BLaER1 (cell line): ENCODE measurements at regions not wholly inside any gene's neighbourhood (a gene's known extent, or its start where the extent isn't known, plus 50 kb on each side); places are given as distances from the start of the nearest gene placed in this dataset.
"Not testable (repeated sequence)": the region's sequence is repeated elsewhere in the genome, so short reads cannot be mapped to it uniquely, and the experiment has no call there.

Experiments
- H3K27ac ChIP-seq: shearing (Covaris generic); formaldehyde crosslinking; 2 replicates; pipeline ENCODE4 v1.8.1; 2022
- H3K27me3 ChIP-seq: shearing (Covaris generic); formaldehyde crosslinking; 2 replicates; pipeline ENCODE4 v1.8.1; 2022
- H3K36me3 ChIP-seq: shearing (Covaris generic); formaldehyde crosslinking; 2 replicates; pipeline ENCODE4 v1.8.1; 2022
- H3K4me1 ChIP-seq: shearing (Covaris generic); formaldehyde crosslinking; 2 replicates; pipeline ENCODE4 v1.8.1; 2022
- H3K4me2 ChIP-seq: shearing (Covaris generic); formaldehyde crosslinking; 2 replicates; pipeline ENCODE4 v1.8.1; 2022
- H3K4me3 ChIP-seq: shearing (Covaris generic); formaldehyde crosslinking; 2 replicates; pipeline ENCODE4 v1.8.1; 2022
- H3K9ac ChIP-seq: shearing (Covaris generic); formaldehyde crosslinking; 2 replicates; pipeline ENCODE4 v1.8.1; 2022
- H3K9me3 ChIP-seq: shearing (Covaris generic); formaldehyde crosslinking; 2 replicates; pipeline ENCODE4 v1.8.1; 2022
- H4K20me1 ChIP-seq: shearing (Covaris generic); formaldehyde crosslinking; 2 replicates; pipeline ENCODE4 v1.8.1; 2022
- Cebpa-rat ChIP-seq: shearing (Covaris generic); IDR thresholded peaks from 2 replicates; pipeline ENCODE4 v1.8.1; 2022

- no peak overlapping the region for H3K4me3 ChIP-seq
- H3K27ac ChIP-seq, result no peak overlapping the region
- H4K20me1 ChIP-seq, result no peaks in the 10 kb centered on the region
- peaks cover 45% of the 10 kb centered on the region for H3K9me3 ChIP-seq
- H3K4me2 ChIP-seq, result no peak overlapping the region
- TF ChIP-seq Cebpa-rat, result no peak
- H3K27me3 ChIP-seq, result no peaks in the 10 kb centered on the region
- H3K9ac ChIP-seq, result no peak overlapping the region
- no peaks in the 10 kb centered on the region for H3K4me1 ChIP-seq
- no peaks in the 10 kb centered on the region for H3K36me3 ChIP-seq
These were observed 346.3 kb upstream of the DEFB115 start for GRCh38 chr20:30910937-30911725.

GRCh38 chr20:30911832-30912660 is 345.4 kb upstream of the DEFB115 start:
- not testable (repeated sequence) for H3K4me3 ChIP-seq, H3K27ac ChIP-seq, H3K4me2 ChIP-seq, H4K20me1 ChIP-seq, H3K36me3 ChIP-seq, H3K9ac ChIP-seq, H3K4me1 ChIP-seq, H3K27me3 ChIP-seq
- H3K9me3 ChIP-seq, result peaks cover 45% of the 10 kb centered on the region

- H3K4me3 ChIP-seq, H3K27ac ChIP-seq, H4K20me1 ChIP-seq, H3K27me3 ChIP-seq, H3K9ac ChIP-seq, H3K4me1 ChIP-seq, H3K4me2 ChIP-seq, H3K36me3 ChIP-seq: not testable (repeated sequence)
- H3K9me3 ChIP-seq, result peaks cover 39% of the 10 kb centered on the region
These were observed 344.8 kb upstream of the DEFB115 start for GRCh38 chr20:30912661-30913026.

DNA sequence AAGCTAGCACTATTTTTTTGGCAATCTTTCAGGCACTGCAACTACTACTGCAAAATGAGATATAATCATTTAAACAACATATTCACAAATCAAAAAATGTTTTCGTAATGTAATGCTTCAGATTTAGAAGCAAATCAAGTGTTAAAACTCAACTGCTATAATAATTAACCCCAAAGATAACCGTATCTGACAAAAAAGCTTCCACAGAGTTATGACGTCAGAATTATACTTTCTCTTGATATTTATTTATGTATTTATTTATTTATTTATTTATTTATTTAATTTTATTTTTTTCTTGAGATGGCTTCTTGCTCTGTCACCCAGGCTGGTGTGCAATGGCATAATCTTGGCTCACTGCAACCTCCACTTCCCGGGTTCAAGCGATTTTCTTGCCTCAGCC is 341.1 kb upstream of the DEFB115 start:
- not testable (repeated sequence) for H3K4me2 ChIP-seq, H3K27me3 ChIP-seq, H4K20me1 ChIP-seq, H3K4me3 ChIP-seq, H3K9ac ChIP-seq, H3K36me3 ChIP-seq, H3K4me1 ChIP-seq, H3K27ac ChIP-seq
- peaks cover 28% of the 10 kb centered on the region for H3K9me3 ChIP-seq

DNA sequence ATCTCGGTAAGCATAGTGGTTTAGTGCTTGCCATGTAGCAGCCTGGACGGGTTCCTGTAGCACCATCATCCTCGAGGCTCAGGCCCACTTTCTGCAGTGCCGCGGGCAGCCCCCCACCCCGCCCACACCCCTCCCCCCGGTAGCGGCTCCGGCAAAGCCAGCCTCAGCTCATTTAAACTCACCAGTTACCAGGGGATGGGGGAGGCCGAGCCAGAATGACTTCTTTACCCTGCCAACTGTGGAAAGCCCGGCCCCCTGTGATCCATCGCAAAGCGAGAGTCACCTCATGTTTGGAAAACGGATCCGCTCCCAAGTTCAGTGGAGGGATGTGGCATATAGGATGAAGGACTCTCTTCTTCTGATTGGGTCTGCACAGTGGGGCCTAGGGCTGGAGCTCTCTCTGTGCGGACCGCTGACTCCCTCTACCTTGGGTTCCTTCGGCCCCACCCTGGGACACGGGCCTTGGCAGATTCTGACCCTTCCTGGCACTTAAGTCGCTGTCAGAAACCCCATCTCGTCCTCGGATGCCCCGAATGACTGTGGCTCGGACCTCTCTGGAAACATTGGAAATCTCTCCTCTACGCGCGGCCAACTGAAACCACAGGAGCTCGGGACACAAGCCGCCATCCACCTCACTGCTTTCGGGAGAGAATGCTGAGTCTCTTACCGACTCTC is 337.8 kb upstream of the DEFB115 start:
- no peak for TF ChIP-seq Cebpa-rat
- no peaks in the 10 kb centered on the region for H3K36me3 ChIP-seq
- no peak overlapping the region for H3K27ac ChIP-seq
- no peak overlapping the region for H3K9ac ChIP-seq
- H3K4me3 ChIP-seq, result no peak overlapping the region
- no peaks in the 10 kb centered on the region for H4K20me1 ChIP-seq
- peaks cover 39% of the 10 kb centered on the region for H3K9me3 ChIP-seq
- no peaks in the 10 kb centered on the region for H3K27me3 ChIP-seq
- H3K4me2 ChIP-seq, result no peak overlapping the region
- H3K4me1 ChIP-seq, result no peaks in the 10 kb centered on the region

DNA sequence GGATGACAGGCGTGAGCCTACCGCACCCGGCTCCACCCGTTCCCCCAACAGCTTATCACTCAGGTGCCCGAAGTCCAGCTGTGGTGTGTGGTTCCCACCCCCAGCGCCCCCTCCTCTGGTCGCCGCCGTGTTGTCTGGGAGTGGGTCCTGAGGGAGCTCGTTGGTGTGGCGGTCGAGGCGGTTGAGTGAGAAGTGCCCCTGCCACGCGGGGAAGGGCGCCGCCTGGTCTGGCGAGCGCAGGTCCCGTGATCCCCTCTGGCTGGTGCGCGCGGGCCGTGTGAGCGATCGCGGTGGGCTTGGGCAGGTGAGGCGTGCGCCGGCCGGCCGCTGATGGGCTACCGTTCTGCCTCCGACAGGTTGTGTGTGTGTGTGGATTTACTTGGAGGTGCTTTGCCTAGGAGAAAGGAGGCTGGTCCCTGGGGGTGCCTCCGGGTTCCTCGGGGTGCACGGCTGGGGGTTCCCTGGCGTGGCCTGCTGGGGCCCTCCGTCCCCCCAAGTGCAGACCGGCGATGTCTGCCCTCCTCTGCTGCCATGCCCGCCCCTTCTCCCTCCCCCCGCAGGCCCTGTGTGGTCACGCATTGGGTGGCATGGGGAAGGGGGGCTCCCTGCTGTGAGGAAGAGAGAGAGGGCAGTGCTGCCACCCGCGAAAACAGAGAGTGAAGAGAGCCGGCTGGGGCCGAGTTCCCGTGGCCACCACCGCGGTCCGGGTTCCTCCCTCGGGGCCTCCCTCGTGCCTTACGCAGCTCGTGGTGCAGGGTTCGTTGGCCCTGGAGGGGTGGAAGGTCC is 336.0 kb upstream of the DEFB115 start:
- H3K36me3 ChIP-seq, result no peaks in the 10 kb centered on the region
- H3K4me1 ChIP-seq, result no peaks in the 10 kb centered on the region
- no peaks in the 10 kb centered on the region for H3K27me3 ChIP-seq
- H4K20me1 ChIP-seq, result no peaks in the 10 kb centered on the region
- no peak overlapping the region for H3K4me2 ChIP-seq
- no peak overlapping the region for H3K27ac ChIP-seq
- H3K9me3 ChIP-seq, result peaks cover 50% of the 10 kb centered on the region
- TF ChIP-seq Cebpa-rat, result no peak
- no peak overlapping the region for H3K4me3 ChIP-seq
- H3K9ac ChIP-seq, result no peak overlapping the region

- no peaks in the 10 kb centered on the region for H3K27me3 ChIP-seq
- H3K4me2 ChIP-seq, result no peak overlapping the region
- no peaks in the 10 kb centered on the region for H3K36me3 ChIP-seq
- H3K9me3 ChIP-seq, result peaks cover 50% of the 10 kb centered on the region
- H3K4me3 ChIP-seq, result no peak overlapping the region
- no peak for TF ChIP-seq Cebpa-rat
- H3K4me1 ChIP-seq, result no peaks in the 10 kb centered on the region
- no peaks in the 10 kb centered on the region for H4K20me1 ChIP-seq
- H3K9ac ChIP-seq, result no peak overlapping the region
- H3K27ac ChIP-seq, result no peak overlapping the region
These were observed 335.3 kb upstream of the DEFB115 start for GRCh38 chr20:30922129-30922528.

DNA sequence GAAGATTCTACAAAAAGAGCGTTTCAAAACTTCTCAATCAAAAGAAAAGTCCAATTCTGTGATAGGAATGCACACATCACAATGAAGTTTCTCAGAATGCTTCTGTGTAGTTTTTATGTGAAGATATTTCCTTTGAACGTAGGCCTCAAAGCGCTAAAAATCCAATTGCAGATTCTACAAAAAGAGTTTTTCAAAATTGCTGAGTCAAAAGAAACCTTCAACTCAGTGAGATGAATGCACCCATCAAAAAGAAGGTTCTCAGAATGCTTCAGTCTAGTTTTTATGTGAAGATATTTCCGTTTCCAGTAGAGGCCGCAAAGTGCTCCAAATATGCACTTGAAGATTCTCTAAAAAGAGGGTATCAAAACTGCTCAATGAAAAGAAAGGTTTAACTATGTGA is 319.7 kb upstream of the DEFB115 start:
- no peak overlapping the region for H3K4me2 ChIP-seq
- H3K9me3 ChIP-seq, result peaks cover 33% of the 10 kb centered on the region
- H3K27me3 ChIP-seq, result no peaks in the 10 kb centered on the region
- no peaks in the 10 kb centered on the region for H3K4me1 ChIP-seq
- H3K27ac ChIP-seq, result no peak overlapping the region
- TF ChIP-seq Cebpa-rat, result no peak
- H3K36me3 ChIP-seq, result no peaks in the 10 kb centered on the region
- H4K20me1 ChIP-seq, result no peaks in the 10 kb centered on the region
- no peak overlapping the region for H3K4me3 ChIP-seq
- H3K9ac ChIP-seq, result no peak overlapping the region

DNA sequence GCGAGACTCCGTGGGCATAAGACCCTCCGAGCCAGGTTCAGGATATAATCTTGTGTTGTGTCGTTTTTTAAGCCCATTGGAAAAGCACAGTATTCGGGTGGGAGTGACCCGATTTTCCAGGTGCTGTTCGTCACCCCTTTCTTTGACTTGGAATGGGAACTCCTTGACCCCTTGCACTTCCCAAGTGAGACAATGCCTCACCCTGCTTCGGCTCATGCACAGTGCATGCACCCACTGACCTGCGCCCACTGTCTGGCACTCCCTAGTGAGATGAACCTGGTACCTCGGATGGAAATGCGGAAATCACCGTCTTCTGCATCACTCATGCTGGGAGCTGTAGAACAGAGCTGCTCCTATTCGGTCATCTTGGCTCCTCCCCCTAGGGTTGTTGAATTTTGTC is 307.7 kb upstream of the DEFB115 start:
- no peaks in the 10 kb centered on the region for H4K20me1 ChIP-seq
- H3K27me3 ChIP-seq, result no peaks in the 10 kb centered on the region
- no peak overlapping the region for H3K27ac ChIP-seq
- TF ChIP-seq Cebpa-rat, result no peak
- no peak overlapping the region for H3K4me3 ChIP-seq
- H3K9me3 ChIP-seq, result peaks cover 52% of the 10 kb centered on the region
- H3K4me2 ChIP-seq, result no peak overlapping the region
- no peak overlapping the region for H3K9ac ChIP-seq
- no peaks in the 10 kb centered on the region for H3K4me1 ChIP-seq
- H3K36me3 ChIP-seq, result no peaks in the 10 kb centered on the region

DNA sequence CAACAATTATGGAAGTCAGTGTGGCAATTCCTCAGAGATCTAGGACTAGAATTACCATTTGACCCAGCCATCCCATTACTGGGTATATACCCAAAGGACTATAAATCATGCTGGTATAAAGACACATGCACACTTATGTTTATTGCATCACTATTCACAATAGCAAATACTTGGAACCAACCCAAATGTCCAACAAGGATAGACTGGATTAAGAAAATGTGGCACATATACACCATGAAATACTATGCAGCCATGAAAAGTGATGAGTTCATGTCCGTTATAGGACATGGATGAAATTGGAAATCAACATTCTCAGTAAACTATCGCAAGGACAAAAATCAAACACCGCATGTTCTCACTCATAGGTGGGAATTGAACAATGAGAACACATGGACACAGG is 306.4 kb upstream of the DEFB115 start:
- H3K36me3 ChIP-seq, H3K9ac ChIP-seq, H3K27ac ChIP-seq, H3K27me3 ChIP-seq, H3K4me1 ChIP-seq, H3K4me3 ChIP-seq, H3K4me2 ChIP-seq, H4K20me1 ChIP-seq: not testable (repeated sequence)
- H3K9me3 ChIP-seq, result peaks cover 65% of the 10 kb centered on the region

- H3K4me1 ChIP-seq, H3K27ac ChIP-seq, H3K4me2 ChIP-seq, H3K36me3 ChIP-seq, H3K9ac ChIP-seq, H3K27me3 ChIP-seq, H4K20me1 ChIP-seq, H3K4me3 ChIP-seq: not testable (repeated sequence)
- peaks cover 100% of the 10 kb centered on the region for H3K9me3 ChIP-seq
These were observed 300.8 kb upstream of the DEFB115 start for GRCh38 chr20:30956649-30957048.

DNA sequence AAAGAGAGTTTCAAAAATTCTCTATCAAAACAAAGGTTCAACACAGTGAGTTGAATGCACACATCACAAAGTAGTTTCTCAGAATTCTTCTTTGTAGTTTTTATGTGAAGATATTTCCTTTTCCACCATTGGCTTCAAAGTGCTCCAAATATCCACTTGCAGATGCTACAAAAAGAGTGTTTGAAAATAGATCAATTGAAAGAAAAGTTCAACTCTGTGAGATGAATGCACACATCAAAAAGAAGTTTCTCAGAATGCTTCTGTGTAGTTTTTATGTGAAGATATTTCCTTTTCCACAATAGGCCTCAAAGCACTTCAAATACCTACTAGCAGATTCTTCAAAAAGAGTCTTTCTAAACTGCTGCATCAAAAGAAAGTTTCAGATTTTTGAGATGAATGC is 298.3 kb upstream of the DEFB115 start:
- H4K20me1 ChIP-seq, H3K27ac ChIP-seq, H3K4me2 ChIP-seq, H3K27me3 ChIP-seq, H3K9ac ChIP-seq, H3K4me3 ChIP-seq: not testable (repeated sequence)
- Histone ChIP-seq H3K9me3 (peaks cover 98% of the 10 kb centered on the region), H3K4me1 (peaks cover 22% of the 10 kb centered on the region), H3K36me3 (peaks cover 10% of the 10 kb centered on the region; the same call in 1 of the 2 replicates)
